ENCODE measurements at regions not wholly inside any gene's neighbourhood (a gene's known extent, or its start where the extent isn't known, plus 50 kb on each side); places are given as distances from the start of the nearest gene placed in this dataset.

DNA sequence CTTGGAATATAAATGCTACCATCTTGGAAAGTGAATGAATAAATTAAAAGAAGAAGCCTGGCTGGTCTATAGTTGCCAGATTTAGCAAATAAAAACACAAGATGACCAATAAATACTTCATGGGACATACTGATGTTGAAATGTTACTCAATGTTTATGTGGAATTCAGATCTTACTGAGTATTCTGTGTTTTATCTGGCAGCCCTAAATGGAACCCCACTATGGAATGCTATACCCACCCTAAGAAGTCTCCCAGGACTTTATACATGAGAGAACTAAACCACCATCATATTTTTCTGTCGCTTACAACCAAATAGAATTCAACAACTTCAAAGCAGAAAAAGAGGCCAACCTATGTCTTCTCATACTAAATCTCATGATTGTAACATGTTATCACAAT lies 177.6 kb upstream of the HMCN1 start:
- Histone ChIP-seq H2BK12ac (ENCODE audit: insufficient read length, low read depth, low read length) (no peak overlapping the region), H3K27ac (ENCODE audit: insufficient read length, low read depth, low read length) (no peak overlapping the region), H3K9me3 (ENCODE audit: control insufficient read depth, low read depth, low read length) (no peaks in the 10 kb centered on the region), H3K18ac (ENCODE audit: insufficient read length, low read depth, low read length) (no peak overlapping the region), H3K79me1 (ENCODE audit: insufficient read depth, low read depth, low read length, poor library complexity, severe bottlenecking) (no peaks in the 10 kb centered on the region), H3K4ac (ENCODE audit: low read depth, low read length) (no peak overlapping the region), H3K27me3 (ENCODE audit: insufficient read depth, low read length) (no peaks in the 10 kb centered on the region), H3K14ac (ENCODE audit: insufficient read depth, low read length) (no peak overlapping the region), H4K5ac (ENCODE audit: insufficient read length, low read depth, low read length) (no peak overlapping the region), H4K20me1 (ENCODE audit: control insufficient read depth, insufficient read depth, insufficient read length) (no peaks in the 10 kb centered on the region), H3K4me2 (ENCODE audit: insufficient read depth, insufficient read length, low read length) (no peak overlapping the region), H3K23ac (ENCODE audit: insufficient read length, low read depth, low read length) (no peak overlapping the region), H3K4me1 (ENCODE audit: insufficient read depth, low read length) (no peaks in the 10 kb centered on the region), H4K91ac (ENCODE audit: insufficient read length, low read depth, low read length) (no peak overlapping the region), H2AFZ (ENCODE audit: low read length) (no peak overlapping the region), H3K23me2 (ENCODE audit: insufficient read length, low read depth, low read length, poor library complexity, severe bottlenecking) (no peaks in the 10 kb centered on the region), H3K9ac (ENCODE audit: extremely low read depth, insufficient read length, low read length) (no peak overlapping the region), H2AK5ac (ENCODE audit: insufficient read length, low read length) (no peak overlapping the region), H2BK5ac (ENCODE audit: insufficient read length, low read length) (no peak overlapping the region), H3T11ph (ENCODE audit: low read length) (no peak overlapping the region), H3K56ac (ENCODE audit: insufficient read length, low read depth, low read length) (no peak overlapping the region), H3K79me2 (ENCODE audit: insufficient read depth, low read length) (no peaks in the 10 kb centered on the region), H2BK20ac (ENCODE audit: low read depth, low read length, poor library complexity, severe bottlenecking) (no peak overlapping the region), H2BK15ac (ENCODE audit: low read depth, low read length) (no peak overlapping the region), H2BK120ac (ENCODE audit: low read depth, low read length, poor library complexity, severe bottlenecking) (no peak overlapping the region), H4K8ac (replicated peaks; ENCODE audit: insufficient read length, low read depth, low read length) (no peak overlapping the region)
- no peak for DNase-seq
- H3K27ac Mint-ChIP-seq: no peak overlapping the region
- WGBS (ENCODE audit: extremely low coverage, insufficient read length, low lambda C conversion rate): no CpG with 5 or more reads among the region's 1 CpG
- H3K27me3 Mint-ChIP-seq (ENCODE audit: low read depth): peaks cover 2% of the 10 kb centered on the region; the same call in 1 of the 2 replicates
- H3K36me3 Mint-ChIP-seq (ENCODE audit: insufficient read depth in 1 of 3, low read depth in 3 of 3): peaks cover 0 to 6% (median 0%) of the 10 kb centered on the region in 3 experiments; a peak in 1 of 7 replicates
- peaks cover 4 to 6% of the 10 kb centered on the region in 2 experiments; a peak in 3 of 4 replicates for H3K4me1 Mint-ChIP-seq
- no peak overlapping the region for H3K4me3 Mint-ChIP-seq
- peaks cover 5 to 6% of the 10 kb centered on the region in 2 experiments; a peak in 3 of 5 replicates for H3K9me3 Mint-ChIP-seq
- TF ChIP-seq, protein P1, sequence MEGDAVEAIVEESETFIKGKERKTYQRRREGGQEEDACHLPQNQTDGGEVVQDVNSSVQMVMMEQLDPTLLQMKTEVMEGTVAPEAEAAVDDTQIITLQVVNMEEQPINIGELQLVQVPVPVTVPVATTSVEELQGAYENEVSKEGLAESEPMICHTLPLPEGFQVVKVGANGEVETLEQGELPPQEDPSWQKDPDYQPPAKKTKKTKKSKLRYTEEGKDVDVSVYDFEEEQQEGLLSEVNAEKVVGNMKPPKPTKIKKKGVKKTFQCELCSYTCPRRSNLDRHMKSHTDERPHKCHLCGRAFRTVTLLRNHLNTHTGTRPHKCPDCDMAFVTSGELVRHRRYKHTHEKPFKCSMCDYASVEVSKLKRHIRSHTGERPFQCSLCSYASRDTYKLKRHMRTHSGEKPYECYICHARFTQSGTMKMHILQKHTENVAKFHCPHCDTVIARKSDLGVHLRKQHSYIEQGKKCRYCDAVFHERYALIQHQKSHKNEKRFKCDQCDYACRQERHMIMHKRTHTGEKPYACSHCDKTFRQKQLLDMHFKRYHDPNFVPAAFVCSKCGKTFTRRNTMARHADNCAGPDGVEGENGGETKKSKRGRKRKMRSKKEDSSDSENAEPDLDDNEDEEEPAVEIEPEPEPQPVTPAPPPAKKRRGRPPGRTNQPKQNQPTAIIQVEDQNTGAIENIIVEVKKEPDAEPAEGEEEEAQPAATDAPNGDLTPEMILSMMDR (conservative IDR thresholded peaks at IDR 0.05): no peak

Data from H9 (cell line).